Fibroblast of lung (primary cell): ENCODE measurements at regions not wholly inside any gene's neighbourhood (a gene's known extent, or its start where the extent isn't known, plus 50 kb on each side); places are given as distances from the start of the nearest gene placed in this dataset.
"Not testable (repeated sequence)": the region's sequence is repeated elsewhere in the genome, so short reads cannot be mapped to it uniquely, and the experiment has no call there.

Source experiments
- EZH2 ChIP-seq: IDR thresholded peaks from 2 replicates; pipeline ENCODE4 v1.5.1; 2012; ENCODE audit warnings: low read length, control low read depth, mild to moderate bottlenecking; ENCODE audit errors: missing control alignments
- TF ChIP-seq, protein P1 (sequence below), 2 donors: IDR thresholded peaks in 1 of 2; conservative IDR thresholded peaks in 1 of 2; 1 replicate in 1 of 2; 2 replicates in 1 of 2; pipeline ENCODE4 v1.5.1; 2011 to 2012; ENCODE audit warnings: low read length in 2 of 2, control low read depth in 1 of 2, inconsistent platforms in 1 of 2, low read depth in 1 of 2, mild to moderate bottlenecking in 1 of 2

DNA sequence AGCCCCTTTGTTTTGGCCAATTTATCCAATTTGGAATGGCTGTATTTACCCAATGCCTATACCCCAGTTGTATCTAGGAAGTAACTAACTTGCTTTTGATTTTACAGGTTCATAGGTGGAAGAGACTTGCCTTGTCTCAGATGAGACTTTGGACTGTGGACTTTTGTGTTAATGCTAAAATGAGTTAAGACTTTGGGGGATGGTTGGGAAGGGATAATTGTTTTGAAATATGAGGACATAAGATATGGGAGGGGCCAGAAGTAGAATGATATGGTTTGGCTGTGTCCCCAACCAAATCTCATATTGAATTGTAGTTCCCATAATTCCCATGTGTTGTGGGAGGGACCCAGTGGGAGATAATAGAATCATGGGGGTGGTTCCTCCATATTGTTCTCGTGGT lies 94.4 kb upstream of the TMEM170B start:
- TF ChIP-seq, protein P1, sequence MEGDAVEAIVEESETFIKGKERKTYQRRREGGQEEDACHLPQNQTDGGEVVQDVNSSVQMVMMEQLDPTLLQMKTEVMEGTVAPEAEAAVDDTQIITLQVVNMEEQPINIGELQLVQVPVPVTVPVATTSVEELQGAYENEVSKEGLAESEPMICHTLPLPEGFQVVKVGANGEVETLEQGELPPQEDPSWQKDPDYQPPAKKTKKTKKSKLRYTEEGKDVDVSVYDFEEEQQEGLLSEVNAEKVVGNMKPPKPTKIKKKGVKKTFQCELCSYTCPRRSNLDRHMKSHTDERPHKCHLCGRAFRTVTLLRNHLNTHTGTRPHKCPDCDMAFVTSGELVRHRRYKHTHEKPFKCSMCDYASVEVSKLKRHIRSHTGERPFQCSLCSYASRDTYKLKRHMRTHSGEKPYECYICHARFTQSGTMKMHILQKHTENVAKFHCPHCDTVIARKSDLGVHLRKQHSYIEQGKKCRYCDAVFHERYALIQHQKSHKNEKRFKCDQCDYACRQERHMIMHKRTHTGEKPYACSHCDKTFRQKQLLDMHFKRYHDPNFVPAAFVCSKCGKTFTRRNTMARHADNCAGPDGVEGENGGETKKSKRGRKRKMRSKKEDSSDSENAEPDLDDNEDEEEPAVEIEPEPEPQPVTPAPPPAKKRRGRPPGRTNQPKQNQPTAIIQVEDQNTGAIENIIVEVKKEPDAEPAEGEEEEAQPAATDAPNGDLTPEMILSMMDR (conservative IDR thresholded peaks at IDR 0.05 in 1 of 2, IDR thresholded peaks at IDR 0.05 in 1 of 2; ENCODE audit: low read depth in 1 of 2, low read length in 2 of 2): not testable (repeated sequence)
- TF ChIP-seq EZH2: not testable (repeated sequence)
